GM23338 (cell line): ENCODE measurements at regions not wholly inside any gene's neighbourhood (a gene's known extent, or its start where the extent isn't known, plus 50 kb on each side); places are given as distances from the start of the nearest gene placed in this dataset.

ENCODE experiments used
- ATAC-seq: fragments of 200-7000 bp; cut with Tn5 transposase; 3 replicates; pipeline ENCODE4 v1.9.1; 2020
- DNase-seq: peaks from one replicate; pipeline ENCODE4 v3.0.0-alpha.2; 2015; ENCODE audit warnings: low spot score
- H2AFZ ChIP-seq: fragments of 200-600 bp; sonication (generic); 2 replicates; pipeline ENCODE4 v1.8.0; 2016; ENCODE audit warnings: antibody characterized with exemption, mild to moderate bottlenecking, moderate library complexity
- H3F3A ChIP-seq: fragments of 200-600 bp; sonication (generic); replicated peaks from 2 replicates; pipeline ENCODE4 v1.8.0; 2017; ENCODE audit warnings: antibody characterized with exemption, mixed run types, low read depth
- H3K27ac ChIP-seq: fragments of 200-600 bp; sonication (generic); 2 replicates; pipeline ENCODE4 v1.6.1; 2016; ENCODE audit warnings: low read depth
- H3K27me3 ChIP-seq: fragments of 200-600 bp; sonication (generic); 2 replicates; pipeline ENCODE4 v1.8.0; 2016; ENCODE audit warnings: mild to moderate bottlenecking, mixed run types, moderate library complexity; ENCODE audit not compliant: insufficient read depth
- H3K36me3 ChIP-seq: fragments of 200-600 bp; sonication (generic); 2 replicates; pipeline ENCODE4 v1.8.0; 2016; ENCODE audit warnings: mild to moderate bottlenecking; ENCODE audit not compliant: insufficient read depth
- H3K4me1 ChIP-seq: fragments of 200-600 bp; sonication (generic); 2 replicates; pipeline ENCODE4 v1.8.0; 2016; ENCODE audit warnings: mild to moderate bottlenecking, moderate library complexity; ENCODE audit not compliant: insufficient read depth
- H3K4me2 ChIP-seq: fragments of 200-600 bp; sonication (generic); 2 replicates; pipeline ENCODE4 v1.7.1; 2017; ENCODE audit warnings: mixed run types
- H3K4me3 ChIP-seq: fragments of 200-600 bp; sonication (generic); 2 replicates; pipeline ENCODE4 v1.6.1; 2016; ENCODE audit warnings: mixed run types
- H3K79me2 ChIP-seq: fragments of 200-600 bp; sonication (generic); replicated peaks from 2 replicates; pipeline ENCODE4 v1.8.0; 2017; ENCODE audit warnings: mild to moderate bottlenecking; ENCODE audit not compliant: insufficient read depth
- H3K9me2 ChIP-seq: fragments of 200-600 bp; sonication (generic); 2 replicates; pipeline ENCODE4 v1.8.0; 2017; ENCODE audit not compliant: insufficient read depth
- H4K20me1 ChIP-seq: fragments of 200-600 bp; sonication (generic); replicated peaks from 2 replicates; pipeline ENCODE4 v1.8.0; 2017; ENCODE audit warnings: mild to moderate bottlenecking; ENCODE audit not compliant: insufficient read depth
- H3K27ac Mint-ChIP-seq: 2 replicates; pipeline ENCODE4 v1.8.0; 2020; ENCODE audit warnings: inconsistent platforms, mild to moderate bottlenecking, moderate library complexity, mixed read lengths
- H3K27me3 Mint-ChIP-seq: 3 replicates; pipeline ENCODE4 v1.8.0; 2022; ENCODE audit warnings: low read depth, mild to moderate bottlenecking, moderate library complexity, mixed read lengths, inconsistent platforms; ENCODE audit not compliant: insufficient read depth, poor library complexity
- H3K36me3 Mint-ChIP-seq: 3 replicates; pipeline ENCODE4 v1.8.0; 2021; ENCODE audit warnings: low read depth, mild to moderate bottlenecking, inconsistent platforms, moderate library complexity, mixed read lengths
- H3K4me1 Mint-ChIP-seq: 3 replicates; pipeline ENCODE4 v1.8.0; 2020; ENCODE audit warnings: mild to moderate bottlenecking, inconsistent platforms, mixed read lengths
- H3K4me3 Mint-ChIP-seq: 3 replicates; pipeline ENCODE4 v1.8.0; 2021; ENCODE audit warnings: moderate library complexity, mild to moderate bottlenecking, inconsistent platforms, mixed read lengths
- H3K9me3 Mint-ChIP-seq: 3 replicates; pipeline ENCODE4 v1.8.0; 2020; ENCODE audit warnings: moderate library complexity, mild to moderate bottlenecking, inconsistent platforms, mixed read lengths
- CREB1 ChIP-seq: fragments of 250-450 bp; sonication (Bioruptor Pico); IDR thresholded peaks from 2 replicates; pipeline ENCODE4 v1.5.0; 2020; ENCODE audit warnings: low read depth, mild to moderate bottlenecking, moderate library complexity
- CTCF ChIP-seq, 2 experiments: fragments of 200-600 bp in 1 of 2; sonication (generic) in 1 of 2; conservative IDR thresholded peaks; 2 replicates each; pipeline versions ENCODE4 v1.5.1 to v1.6.1; 2016 to 2017; ENCODE audit warnings: antibody characterized with exemption in 2 of 2, low read depth in 2 of 2, mild to moderate bottlenecking in 2 of 2, moderate library complexity in 1 of 2
- EZH2 ChIP-seq: fragments of 200-600 bp; sonication (generic); IDR thresholded peaks from one replicate; pipeline ENCODE4 v1.8.0; 2017; ENCODE audit warnings: antibody characterized with exemption, mild to moderate bottlenecking, low read depth; ENCODE audit not compliant: unreplicated experiment
- EZH2phosphoT487 ChIP-seq: fragments of 200-600 bp; sonication (generic); IDR thresholded peaks from one replicate; pipeline ENCODE4 v1.8.1; 2018; ENCODE audit warnings: antibody characterized with exemption; ENCODE audit not compliant: unreplicated experiment
- JUNB ChIP-seq: IDR thresholded peaks from one replicate; pipeline ENCODE4 v1.6.1; 2016; ENCODE audit warnings: antibody characterized with exemption; ENCODE audit not compliant: unreplicated experiment
- NANOG ChIP-seq: IDR thresholded peaks from 2 replicates; pipeline ENCODE4 v1.6.1; 2016; ENCODE audit warnings: antibody characterized with exemption, borderline replicate concordance
- POLR2AphosphoS5 ChIP-seq: IDR thresholded peaks from 2 replicates; pipeline ENCODE4 v1.6.1; 2016; ENCODE audit warnings: antibody characterized with exemption, low read depth
- REST ChIP-seq: IDR thresholded peaks from one replicate; pipeline ENCODE4 v1.6.1; 2018; ENCODE audit warnings: antibody characterized with exemption; ENCODE audit not compliant: unreplicated experiment
- STAT1 ChIP-seq: IDR thresholded peaks from one replicate; pipeline ENCODE4 v1.6.1; 2016; ENCODE audit warnings: antibody characterized with exemption; ENCODE audit not compliant: unreplicated experiment
- ZNF114 ChIP-seq: fragments of 250-450 bp; sonication (Bioruptor Pico); IDR thresholded peaks from 2 replicates; pipeline ENCODE4 v1.5.0; 2020; ENCODE audit warnings: mild to moderate bottlenecking, moderate library complexity
- ZNF331 ChIP-seq: fragments of 250-450 bp; sonication (Bioruptor Pico); IDR thresholded peaks from 2 replicates; pipeline ENCODE4 v1.5.0; 2020; ENCODE audit warnings: low read depth, mild to moderate bottlenecking, moderate library complexity
- ZNF462 ChIP-seq: fragments of 250-450 bp; sonication (Bioruptor Pico); IDR thresholded peaks from 2 replicates; pipeline ENCODE4 v1.5.0; 2020; ENCODE audit warnings: mild to moderate bottlenecking, moderate library complexity
- TF ChIP-seq, protein P1 (sequence below): IDR thresholded peaks from 2 replicates; pipeline ENCODE4 v1.6.1; 2016; ENCODE audit warnings: antibody characterized with exemption

- no peak for ATAC-seq
- H3K4me1 Mint-ChIP-seq, result peaks cover 12% of the 10 kb centered on the region; the same call in 2 of the 3 replicates
- Histone ChIP-seq H3K4me2 (no peak overlapping the region), H2AFZ (peak overlapping the region; percentile 54; the same call in 1 of the 2 replicates), H3K9me2 (no peaks in the 10 kb centered on the region), H3K36me3 (no peaks in the 10 kb centered on the region), H3K4me3 (no peak overlapping the region), H3K4me1 (no peaks in the 10 kb centered on the region), H3K27ac (no peak overlapping the region), H4K20me1 (no peaks in the 10 kb centered on the region), H3K79me2 (no peaks in the 10 kb centered on the region), H3K27me3 (no peaks in the 10 kb centered on the region), H3F3A (no peaks in the 10 kb centered on the region)
- TF ChIP-seq ZNF462 (CRISPR knock-in tag) (no peak), EZH2 (no peak), STAT1 (no peak), POLR2AphosphoS5 (no peak), ZNF331 (no peak), CREB1 (CRISPR knock-in tag) (no peak), REST (no peak), EZH2phosphoT487 (no peak), NANOG (no peak), JUNB (no peak), CTCF (conservative IDR thresholded peaks at IDR 0.05; ENCODE audit: low read depth in 2 of 2) (no peak), ZNF114 (no peak)
- TF ChIP-seq, protein P1, sequence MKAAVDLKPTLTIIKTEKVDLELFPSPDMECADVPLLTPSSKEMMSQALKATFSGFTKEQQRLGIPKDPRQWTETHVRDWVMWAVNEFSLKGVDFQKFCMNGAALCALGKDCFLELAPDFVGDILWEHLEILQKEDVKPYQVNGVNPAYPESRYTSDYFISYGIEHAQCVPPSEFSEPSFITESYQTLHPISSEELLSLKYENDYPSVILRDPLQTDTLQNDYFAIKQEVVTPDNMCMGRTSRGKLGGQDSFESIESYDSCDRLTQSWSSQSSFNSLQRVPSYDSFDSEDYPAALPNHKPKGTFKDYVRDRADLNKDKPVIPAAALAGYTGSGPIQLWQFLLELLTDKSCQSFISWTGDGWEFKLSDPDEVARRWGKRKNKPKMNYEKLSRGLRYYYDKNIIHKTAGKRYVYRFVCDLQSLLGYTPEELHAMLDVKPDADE, result no peak
- DNase-seq, result no peak
- H3K9me3 Mint-ChIP-seq, result no peaks in the 10 kb centered on the region
- H3K27ac Mint-ChIP-seq, result peak overlapping the region; percentile 16; the same call in 1 of the 2 replicates
- no peak overlapping the region for H3K4me3 Mint-ChIP-seq
- H3K36me3 Mint-ChIP-seq, result no peaks in the 10 kb centered on the region
- peaks cover 2% of the 10 kb centered on the region for H3K27me3 Mint-ChIP-seq
These were observed 166.7 kb upstream of the ELL2 start for GRCh38 chr5:96128204-96128864.
